HepG2 (cell line): ENCODE measurements at regions not wholly inside any gene's neighbourhood (a gene's known extent, or its start where the extent isn't known, plus 50 kb on each side); places are given as distances from the start of the nearest gene placed in this dataset.

Experiments
- ATAC-seq: fragments of 200-7000 bp; cut with Tn5 transposase; 3 replicates; pipeline ENCODE4 v1.9.1; 2020; ENCODE audit warnings: mild to moderate bottlenecking, moderate library complexity
- BruUV-seq: library from RNA; stranded (reverse); fragments of 400-500 nt; replicated peaks from 2 replicates; lab custom pipeline; 2021; lab: Mats Ljungman, UMichigan
- CTCF ChIA-PET: fragments of 300-600 bp; formaldehyde crosslinking; extraction: SDS; loops from one replicate; lab custom pipeline; 2021; ENCODE audit warnings: low total read pairs, inconsistent platforms, low intra/inter-chr PET ratio; lab: Yijun Ruan, JAX
- POLR2A ChIA-PET: fragments of 350-600 bp; sonication (Branson Sonifier 250); formaldehyde crosslinking; loops from one replicate; lab custom pipeline; 2020; ENCODE audit warnings: antibody characterized with exemption, inconsistent platforms; lab: Yijun Ruan, JAX
- DNase-seq: peaks from one replicate; pipeline ENCODE4 v3.0.0-alpha.2; 2015; ENCODE audit warnings: low spot score
- FAIRE-seq: peaks from 3 replicates; lab custom pipeline; 2011; peaks lifted over from hg19 to GRCh38; lab: Jason Lieb, UNC
- H2AFZ ChIP-seq: one replicate; pipeline ENCODE4 v1.6.1; 2011; ENCODE audit warnings: low read length, inconsistent platforms
- H3K27ac ChIP-seq: fragments of 300-600 bp; 3 replicates; pipeline ENCODE4 v1.8.0; 2011; ENCODE audit warnings: mixed run types, mild to moderate bottlenecking, mixed read lengths, low read length, inconsistent platforms; ENCODE audit not compliant: insufficient read depth; ENCODE audit errors: extremely low read length
- H3K27me3 ChIP-seq, 2 experiments: fragments of 200-600 bp in 1 of 2; 2 replicates in 1 of 2; 3 replicates in 1 of 2; pipeline versions ENCODE4 v1.6.0 to v1.8.0; 2011; ENCODE audit warnings: low read length in 2 of 2, mild to moderate bottlenecking in 2 of 2, moderate library complexity in 2 of 2, inconsistent platforms in 1 of 2; ENCODE audit not compliant: insufficient read depth in 2 of 2, control insufficient read depth in 1 of 2
- H3K36me3 ChIP-seq, 2 experiments: fragments of 200-600 bp in 1 of 2; replicated peaks in 1 of 2; 2 replicates in 1 of 2; 3 replicates in 1 of 2; pipeline versions ENCODE4 v1.5.1 to v1.8.0; 2011; ENCODE audit warnings: low read length in 2 of 2, inconsistent platforms in 1 of 2; ENCODE audit not compliant: insufficient read depth in 2 of 2, control insufficient read depth in 1 of 2
- H3K4me1 ChIP-seq: 2 replicates; pipeline ENCODE4 v1.5.1; 2012; ENCODE audit warnings: low read length, inconsistent platforms; ENCODE audit not compliant: insufficient read depth
- H3K4me2 ChIP-seq: 2 replicates; pipeline ENCODE4 v1.6.0; 2011; ENCODE audit warnings: low read depth, low read length, inconsistent platforms
- H3K4me3 ChIP-seq, 3 experiments: fragments of 200-600 bp in 1 of 3; sonication (generic), shearing (Covaris generic) in 1 of 3; replicated peaks in 1 of 3; 2 replicates each; pipeline ENCODE4 v1.5.1; 2011 to 2016; ENCODE audit warnings: low read length in 3 of 3, inconsistent platforms in 2 of 3, low read depth in 2 of 3, mild to moderate bottlenecking in 2 of 3, control low read depth in 1 of 3, mixed read lengths in 1 of 3; ENCODE audit not compliant: insufficient read depth in 1 of 3
- H3K79me2 ChIP-seq: one replicate; pipeline ENCODE4 v1.6.1; 2011; ENCODE audit warnings: low read length, inconsistent platforms; ENCODE audit not compliant: insufficient read depth
- H3K9ac ChIP-seq: 2 replicates; pipeline ENCODE4 v1.6.0; 2011; ENCODE audit warnings: mild to moderate bottlenecking, low read depth, low read length, inconsistent platforms; ENCODE audit not compliant: insufficient read depth
- H3K9me3 ChIP-seq: 2 replicates; pipeline ENCODE4 v1.5.1; 2012; ENCODE audit warnings: mild to moderate bottlenecking, low read length
- H4K20me1 ChIP-seq: 2 replicates; pipeline ENCODE4 v1.6.0; 2011; ENCODE audit warnings: inconsistent platforms, mild to moderate bottlenecking, low read length, moderate library complexity; ENCODE audit not compliant: insufficient read depth
- BCL3 ChIP-seq: sonication (generic); formaldehyde crosslinking; IDR thresholded peaks from 2 replicates; pipeline ENCODE4 v1.5.1; 2020; ENCODE audit warnings: mild to moderate bottlenecking, missing genetic modification reagents, moderate library complexity
- CBFB ChIP-seq: sonication (generic); formaldehyde crosslinking; IDR thresholded peaks from 2 replicates; pipeline ENCODE4 v1.4.0; 2020; ENCODE audit warnings: missing genetic modification reagents
- HMGA1 ChIP-seq: sonication (generic); formaldehyde crosslinking; conservative IDR thresholded peaks from 2 replicates; pipeline ENCODE4 v1.4.0; 2020; ENCODE audit warnings: missing genetic modification reagents
- JUND ChIP-seq: sonication (generic); formaldehyde crosslinking; IDR thresholded peaks from 2 replicates; pipeline ENCODE4 v1.8.0; 2022; ENCODE audit warnings: mild to moderate bottlenecking, missing genetic modification reagents
- KMT2A ChIP-seq: sonication (generic); formaldehyde crosslinking; IDR thresholded peaks from 2 replicates; pipeline ENCODE4 v1.4.0; 2020; ENCODE audit warnings: missing genetic modification reagents
- NFKB2 ChIP-seq: sonication (generic); formaldehyde crosslinking; IDR thresholded peaks from 2 replicates; pipeline ENCODE4 v1.4.0; 2020; ENCODE audit warnings: missing genetic modification reagents, borderline replicate concordance
- PRMT3 ChIP-seq: sonication (generic); formaldehyde crosslinking; IDR thresholded peaks from 2 replicates; pipeline ENCODE4 v1.8.1; 2022; ENCODE audit warnings: low read depth, mild to moderate bottlenecking, moderate library complexity, missing genetic modification reagents, borderline replicate concordance
- PRPF4 ChIP-seq: fragments of 200-400 bp; formaldehyde crosslinking; IDR thresholded peaks from 2 replicates; pipeline ENCODE4 v1.6.1; 2016; ENCODE audit warnings: low read length, low read depth; ENCODE audit not compliant: poor library complexity, severe bottlenecking
- RFXANK ChIP-seq: IDR thresholded peaks from 2 replicates; pipeline ENCODE4 v1.6.1; 2016
- SRSF1 ChIP-seq: fragments of 200-400 bp; formaldehyde crosslinking; optimal IDR thresholded peaks from 2 replicates; pipeline ENCODE3; 2017; ENCODE audit warnings: mild to moderate bottlenecking, low read depth, low read length, moderate library complexity
- ZBTB10 ChIP-seq: sonication (generic); formaldehyde crosslinking; IDR thresholded peaks from 2 replicates; pipeline ENCODE4 v1.4.0; 2020; ENCODE audit warnings: missing genetic modification reagents, borderline replicate concordance
- ZNF234 ChIP-seq: sonication (generic); formaldehyde crosslinking; conservative IDR thresholded peaks from 2 replicates; pipeline ENCODE4 v1.5.1; 2020; ENCODE audit warnings: mild to moderate bottlenecking, missing genetic modification reagents
- ZNF569 ChIP-seq: sonication (generic); formaldehyde crosslinking; IDR thresholded peaks from 2 replicates; pipeline ENCODE4 v1.5.0; 2020; ENCODE audit warnings: mild to moderate bottlenecking, missing genetic modification reagents, moderate library complexity, borderline replicate concordance
- ZNF605 ChIP-seq: sonication (generic); formaldehyde crosslinking; IDR thresholded peaks from 2 replicates; pipeline ENCODE4 v1.8.0; 2022; ENCODE audit warnings: mild to moderate bottlenecking, missing genetic modification reagents
- WGBS: methylation state at CpG from one replicate; pipeline ENCODE4 v1.1.6; 2017; ENCODE audit warnings: low lambda C conversion rate; 5-methylcytosine and 5-hydroxymethylcytosine counted together
- in situ Hi-C: cut with HindIII; loops from 2 replicates; pipeline ENCODE4 v1.10.0; 2017; ENCODE audit warnings: low pct_unique_long_range_greater_than_20kb; ENCODE audit not compliant: extremely low pct_ligation_motif_present
- intact Hi-C: fragments of 100-400 bp; cut with micrococcal nuclease; formaldehyde crosslinking; loops from one replicate; pipeline ENCODE4 v1.10.0; 2022; ENCODE audit not compliant: unreplicated experiment
- TF ChIP-seq, protein P1 (sequence below): IDR thresholded peaks from 2 replicates; pipeline ENCODE4 v1.6.1; 2016; ENCODE audit warnings: missing genetic modification reagents, missing compliant biosample characterization
- TF ChIP-seq, protein P2 (sequence below): sonication (generic); formaldehyde crosslinking; IDR thresholded peaks from 2 replicates; pipeline ENCODE4 v1.8.0; 2023; ENCODE audit warnings: mild to moderate bottlenecking, missing genetic modification reagents
- TF ChIP-seq, protein P3 (sequence below): fragments of 450-650 bp; IDR thresholded peaks from 2 replicates; pipeline ENCODE4 v1.6.1; 2017

- intact Hi-C loops (no loop called here), in situ Hi-C loops (loop anchor here (5.0 kb wide), 1 partner anchor 395 kb away; no protein-coding TSS in a partner anchor)
- no TSS peak for BruUV-seq
- FAIRE-seq (no peak), ATAC-seq (no peak), DNase-seq (no peak)
- no peaks in the 10 kb centered on the region for H4K20me1 ChIP-seq
- H2AFZ ChIP-seq = no peak overlapping the region
- H3K27ac ChIP-seq = no peak overlapping the region
- TF ChIP-seq NFKB2 (CRISPR knock-in tag) (no peak), JUND (CRISPR knock-in tag) (no peak), KMT2A (CRISPR knock-in tag) (no peak), ZNF569 (no peak), BCL3 (CRISPR knock-in tag) (no peak), PRMT3 (CRISPR knock-in tag) (no peak), ZNF605 (CRISPR knock-in tag) (no peak), RFXANK (CRISPR knock-in tag) (no peak), HMGA1 (CRISPR knock-in tag) (no peak), ZNF234 (CRISPR knock-in tag) (no peak), CBFB (CRISPR knock-in tag) (no peak), ZBTB10 (CRISPR knock-in tag) (no peak), PRPF4 (no peak), SRSF1 (no peak)
- TF ChIP-seq, protein P1, sequence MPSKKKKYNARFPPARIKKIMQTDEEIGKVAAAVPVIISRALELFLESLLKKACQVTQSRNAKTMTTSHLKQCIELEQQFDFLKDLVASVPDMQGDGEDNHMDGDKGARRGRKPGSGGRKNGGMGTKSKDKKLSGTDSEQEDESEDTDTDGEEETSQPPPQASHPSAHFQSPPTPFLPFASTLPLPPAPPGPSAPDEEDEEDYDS (CRISPR knock-in tag) = no peak
- TF ChIP-seq, protein P2, sequence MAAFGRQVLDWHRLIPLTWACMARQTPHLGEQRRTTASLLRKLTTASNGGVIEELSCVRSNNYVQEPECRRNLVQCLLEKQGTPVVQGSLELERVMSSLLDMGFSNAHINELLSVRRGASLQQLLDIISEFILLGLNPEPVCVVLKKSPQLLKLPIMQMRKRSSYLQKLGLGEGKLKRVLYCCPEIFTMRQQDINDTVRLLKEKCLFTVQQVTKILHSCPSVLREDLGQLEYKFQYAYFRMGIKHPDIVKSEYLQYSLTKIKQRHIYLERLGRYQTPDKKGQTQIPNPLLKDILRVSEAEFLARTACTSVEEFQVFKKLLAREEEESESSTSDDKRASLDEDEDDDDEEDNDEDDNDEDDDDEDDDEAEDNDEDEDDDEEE (CRISPR knock-in tag) = no peak
- TF ChIP-seq, protein P3, sequence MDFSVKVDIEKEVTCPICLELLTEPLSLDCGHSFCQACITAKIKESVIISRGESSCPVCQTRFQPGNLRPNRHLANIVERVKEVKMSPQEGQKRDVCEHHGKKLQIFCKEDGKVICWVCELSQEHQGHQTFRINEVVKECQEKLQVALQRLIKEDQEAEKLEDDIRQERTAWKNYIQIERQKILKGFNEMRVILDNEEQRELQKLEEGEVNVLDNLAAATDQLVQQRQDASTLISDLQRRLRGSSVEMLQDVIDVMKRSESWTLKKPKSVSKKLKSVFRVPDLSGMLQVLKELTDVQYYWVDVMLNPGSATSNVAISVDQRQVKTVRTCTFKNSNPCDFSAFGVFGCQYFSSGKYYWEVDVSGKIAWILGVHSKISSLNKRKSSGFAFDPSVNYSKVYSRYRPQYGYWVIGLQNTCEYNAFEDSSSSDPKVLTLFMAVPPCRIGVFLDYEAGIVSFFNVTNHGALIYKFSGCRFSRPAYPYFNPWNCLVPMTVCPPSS = no peak
- H3K4me1 ChIP-seq = peaks cover 28% of the 10 kb centered on the region
- H3K4me2 ChIP-seq = no peak overlapping the region
- H3K4me3 ChIP-seq = no peak overlapping the region
- H3K36me3 ChIP-seq = no peaks in the 10 kb centered on the region
- WGBS = 89% methylated on average over 7 of the region's 7 CpGs
- H3K27me3 ChIP-seq = no peaks in the 10 kb centered on the region
- CTCF ChIA-PET = no interaction called here
- POLR2A ChIA-PET = no interaction called here
- H3K9ac ChIP-seq = no peak overlapping the region
- H3K9me3 ChIP-seq = no peaks in the 10 kb centered on the region
- no peaks in the 10 kb centered on the region for H3K79me2 ChIP-seq
Measured at GRCh38 chr9:91032121-91032531, 230.5 kb downstream of the SYK start.
